ENCODE measurements at regions not wholly inside any gene's neighbourhood (a gene's known extent, or its start where the extent isn't known, plus 50 kb on each side); places are given as distances from the start of the nearest gene placed in this dataset.

DNA sequence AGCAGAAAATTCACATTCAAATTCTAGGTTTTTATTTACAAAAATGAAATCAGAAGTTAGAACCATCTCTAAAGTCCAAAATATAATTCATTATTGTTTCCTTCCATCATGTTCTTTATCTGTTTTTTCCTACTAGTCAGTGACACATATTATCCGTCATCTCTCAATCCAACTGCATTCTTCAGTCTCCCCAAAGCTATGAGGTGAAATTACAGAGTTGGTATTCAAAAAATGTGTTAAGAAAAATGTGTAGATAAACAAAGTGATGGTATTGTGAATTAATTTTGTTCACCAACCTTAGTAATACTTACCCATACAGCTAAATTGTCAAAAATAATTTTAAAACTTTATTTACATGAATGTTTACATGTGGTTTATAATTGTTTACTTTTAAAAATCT is 448.7 kb upstream of the MIR17HG start:
- Histone ChIP-seq H3K4me1 (ENCODE audit: control insufficient read depth, insufficient read depth, low read length) (no peaks in the 10 kb centered on the region), H4K20me1 (ENCODE audit: insufficient read depth, low read length) (no peaks in the 10 kb centered on the region), H3K27ac (ENCODE audit: insufficient read depth, low read length) (no peak overlapping the region), H3K27me3 (ENCODE audit: control insufficient read depth, insufficient read depth, low read length) (no peaks in the 10 kb centered on the region), H3K23ac (ENCODE audit: low read depth, low read length) (no peak overlapping the region), H3K56ac (ENCODE audit: extremely low read depth, insufficient read depth, low read length) (no peak overlapping the region), H4K5ac (ENCODE audit: low read depth, low read length) (no peak overlapping the region), H3K79me1 (ENCODE audit: low read depth in 1 of 2, low read length in 2 of 2) (no peaks in the 10 kb centered on the region), H2AK9ac (replicated peaks; ENCODE audit: low read depth, low read length, poor library complexity) (no peak overlapping the region), H3K4me3 (ENCODE audit: insufficient read depth, low read depth, low read length) (no peak overlapping the region), H3K4ac (ENCODE audit: low read depth, low read length) (no peak overlapping the region), H3K18ac (ENCODE audit: low read depth, low read length) (no peak overlapping the region), H3K9me1 (ENCODE audit: insufficient read depth, low read length) (no peaks in the 10 kb centered on the region), H3K36me3 (ENCODE audit: control insufficient read depth, insufficient read depth, low read length) (no peaks in the 10 kb centered on the region), H2AFZ (replicated peaks; ENCODE audit: low read length, poor library complexity) (no peak overlapping the region), H3K4me2 (ENCODE audit: low read depth, low read length) (no peak overlapping the region), H4K91ac (ENCODE audit: insufficient read depth, low read depth, low read length) (no peak overlapping the region), H3K9ac (ENCODE audit: low read depth, low read length) (no peak overlapping the region), H2BK20ac (ENCODE audit: low read depth, low read length) (no peak overlapping the region), H3K9me3 (ENCODE audit: control insufficient read depth, insufficient read depth, low read length) (peaks cover 2% of the 10 kb centered on the region; the same call in 1 of the 2 replicates), H2BK15ac (ENCODE audit: low read depth, low read length) (no peak overlapping the region), H2BK120ac (ENCODE audit: low read depth, low read length) (no peak overlapping the region), H2BK5ac (ENCODE audit: low read depth, low read length, poor library complexity, severe bottlenecking) (no peak overlapping the region), H2AK5ac (ENCODE audit: low read depth, low read length) (no peak overlapping the region), H4K8ac (ENCODE audit: low read depth in 2 of 2, low read length in 2 of 2) (no peak overlapping the region), H3K14ac (replicated peaks; ENCODE audit: low read depth, low read length) (no peak overlapping the region)
- ChIA-PET CTCF (no interaction called here), POLR2A (ENCODE audit: unreplicated experiment) (no interaction called here)
- no peak for DNase-seq
- WGBS, 2 experiments (ENCODE audit: extremely low coverage in 2 of 2, insufficient read length in 1 of 2), result no CpG with 5 or more reads among the region's 1 CpG
- intact Hi-C loops (cut with micrococcal nuclease) (no loop called here), in situ Hi-C loops (cut with MboI; ENCODE audit: low sequenced_read_pairs) (no loop called here), dilution Hi-C loops (cut with HindIII; ENCODE audit: low sequenced_read_pairs, unreplicated experiment) (no loop called here)
- no TSS peak for BruUV-seq (replicated peaks)
- TF ChIP-seq MAZ (IDR thresholded peaks at IDR 0.05; ENCODE audit: borderline replicate concordance, low read depth, low read length) (no peak), RAD21 (IDR thresholded peaks at IDR 0.05; ENCODE audit: low read length) (no peak), RFX5 (IDR thresholded peaks at IDR 0.05; ENCODE audit: low read depth, low read length) (no peak), FOS (IDR thresholded peaks at IDR 0.05; ENCODE audit: low read depth, low read length) (no peak), MAFK (IDR thresholded peaks at IDR 0.05; ENCODE audit: low read depth, low read length) (no peak), POLR2A (IDR thresholded peaks at IDR 0.05; ENCODE audit: low read depth, low read length) (no peak), CEBPB (IDR thresholded peaks at IDR 0.05; ENCODE audit: low read depth, low read length) (no peak), SMC3 (IDR thresholded peaks at IDR 0.05; ENCODE audit: low read depth, low read length) (no peak), BHLHE40 (IDR thresholded peaks at IDR 0.05; ENCODE audit: low read depth, low read length) (no peak), NFE2L2 (IDR thresholded peaks at IDR 0.05; ENCODE audit: low read depth, low read length) (no peak), MXI1 (IDR thresholded peaks at IDR 0.05; ENCODE audit: borderline replicate concordance, low read depth, low read length) (no peak), CHD1 (IDR thresholded peaks at IDR 0.05; ENCODE audit: low read depth, low read length) (no peak), RCOR1 (IDR thresholded peaks at IDR 0.05; ENCODE audit: insufficient replicate concordance, low read length) (no peak)
- TF ChIP-seq, protein P1, sequence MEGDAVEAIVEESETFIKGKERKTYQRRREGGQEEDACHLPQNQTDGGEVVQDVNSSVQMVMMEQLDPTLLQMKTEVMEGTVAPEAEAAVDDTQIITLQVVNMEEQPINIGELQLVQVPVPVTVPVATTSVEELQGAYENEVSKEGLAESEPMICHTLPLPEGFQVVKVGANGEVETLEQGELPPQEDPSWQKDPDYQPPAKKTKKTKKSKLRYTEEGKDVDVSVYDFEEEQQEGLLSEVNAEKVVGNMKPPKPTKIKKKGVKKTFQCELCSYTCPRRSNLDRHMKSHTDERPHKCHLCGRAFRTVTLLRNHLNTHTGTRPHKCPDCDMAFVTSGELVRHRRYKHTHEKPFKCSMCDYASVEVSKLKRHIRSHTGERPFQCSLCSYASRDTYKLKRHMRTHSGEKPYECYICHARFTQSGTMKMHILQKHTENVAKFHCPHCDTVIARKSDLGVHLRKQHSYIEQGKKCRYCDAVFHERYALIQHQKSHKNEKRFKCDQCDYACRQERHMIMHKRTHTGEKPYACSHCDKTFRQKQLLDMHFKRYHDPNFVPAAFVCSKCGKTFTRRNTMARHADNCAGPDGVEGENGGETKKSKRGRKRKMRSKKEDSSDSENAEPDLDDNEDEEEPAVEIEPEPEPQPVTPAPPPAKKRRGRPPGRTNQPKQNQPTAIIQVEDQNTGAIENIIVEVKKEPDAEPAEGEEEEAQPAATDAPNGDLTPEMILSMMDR (conservative IDR thresholded peaks at IDR 0.05; ENCODE audit: low read depth, low read length), result no peak
- TF ChIP-seq, protein P2, sequence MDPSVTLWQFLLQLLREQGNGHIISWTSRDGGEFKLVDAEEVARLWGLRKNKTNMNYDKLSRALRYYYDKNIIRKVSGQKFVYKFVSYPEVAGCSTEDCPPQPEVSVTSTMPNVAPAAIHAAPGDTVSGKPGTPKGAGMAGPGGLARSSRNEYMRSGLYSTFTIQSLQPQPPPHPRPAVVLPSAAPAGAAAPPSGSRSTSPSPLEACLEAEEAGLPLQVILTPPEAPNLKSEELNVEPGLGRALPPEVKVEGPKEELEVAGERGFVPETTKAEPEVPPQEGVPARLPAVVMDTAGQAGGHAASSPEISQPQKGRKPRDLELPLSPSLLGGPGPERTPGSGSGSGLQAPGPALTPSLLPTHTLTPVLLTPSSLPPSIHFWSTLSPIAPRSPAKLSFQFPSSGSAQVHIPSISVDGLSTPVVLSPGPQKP (IDR thresholded peaks at IDR 0.05; ENCODE audit: borderline replicate concordance, low read depth, low read length), result no peak
- TF ChIP-seq, protein P3, sequence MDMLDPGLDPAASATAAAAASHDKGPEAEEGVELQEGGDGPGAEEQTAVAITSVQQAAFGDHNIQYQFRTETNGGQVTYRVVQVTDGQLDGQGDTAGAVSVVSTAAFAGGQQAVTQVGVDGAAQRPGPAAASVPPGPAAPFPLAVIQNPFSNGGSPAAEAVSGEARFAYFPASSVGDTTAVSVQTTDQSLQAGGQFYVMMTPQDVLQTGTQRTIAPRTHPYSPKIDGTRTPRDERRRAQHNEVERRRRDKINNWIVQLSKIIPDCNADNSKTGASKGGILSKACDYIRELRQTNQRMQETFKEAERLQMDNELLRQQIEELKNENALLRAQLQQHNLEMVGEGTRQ (IDR thresholded peaks at IDR 0.05; ENCODE audit: low read depth, low read length), result no peak
- ATAC-seq (ENCODE audit: low read depth), result no peak

All from IMR-90 (cell line).